H1 (cell line): ENCODE measurements at regions not wholly inside any gene's neighbourhood (a gene's known extent, or its start where the extent isn't known, plus 50 kb on each side); places are given as distances from the start of the nearest gene placed in this dataset.

Experiments
- CTCF ChIA-PET: fragments of 300-600 bp; sonication (Branson Sonifier 250); formaldehyde crosslinking; loops from one replicate; lab custom pipeline; 2021; ENCODE audit not compliant: partially characterized antibody; lab: Charles Lee
- POLR2A ChIA-PET: fragments of 300-600 bp; sonication (Branson Sonifier 250); formaldehyde crosslinking; loops from one replicate; lab custom pipeline; 2021; ENCODE audit warnings: inconsistent platforms; ENCODE audit not compliant: partially characterized antibody; lab: Charles Lee
- DNase-seq, 2 experiments: peaks; one replicate each; pipeline versions ENCODE4 v3.0.0 to v3.0.0-alpha.2; 2010 to 2022; ENCODE audit warnings: low spot score in 2 of 2, low read depth in 1 of 2, mixed read lengths in 1 of 2
- FAIRE-seq: peaks from 2 replicates; lab custom pipeline; 2011; peaks lifted over from hg19 to GRCh38; lab: Jason Lieb, UNC
- H2AFZ ChIP-seq: 2 replicates; pipeline ENCODE4 v1.8.1; 2012; ENCODE audit warnings: low read length, inconsistent platforms
- H2AK5ac ChIP-seq: 2 replicates; pipeline ENCODE4 v1.6.1; 2013; ENCODE audit warnings: low read depth, low read length
- H2BK120ac ChIP-seq: replicated peaks from 2 replicates; pipeline ENCODE3; 2013; ENCODE audit warnings: low read depth, low read length, inconsistent platforms
- H2BK12ac ChIP-seq: 2 replicates; pipeline ENCODE4 v1.6.1; 2013; ENCODE audit warnings: low read depth, low read length
- H2BK15ac ChIP-seq: 2 replicates; pipeline ENCODE4 v1.6.1; 2013; ENCODE audit warnings: low read length
- H2BK20ac ChIP-seq: 2 replicates; pipeline ENCODE4 v1.6.1; 2013; ENCODE audit warnings: low read length
- H2BK5ac ChIP-seq: 2 replicates; pipeline ENCODE4 v1.6.1; 2013; ENCODE audit warnings: low read depth, low read length
- H3K14ac ChIP-seq: 2 replicates; pipeline ENCODE4 v1.6.1; 2013; ENCODE audit warnings: inconsistent platforms; ENCODE audit not compliant: insufficient read length
- H3K18ac ChIP-seq: 2 replicates; pipeline ENCODE4 v1.6.1; 2013; ENCODE audit warnings: low read length; ENCODE audit errors: extremely low read depth
- H3K23ac ChIP-seq: 2 replicates; pipeline ENCODE4 v1.6.1; 2013; ENCODE audit warnings: inconsistent platforms; ENCODE audit not compliant: insufficient read length
- H3K23me2 ChIP-seq: 2 replicates; pipeline ENCODE4 v1.6.1; 2013; ENCODE audit warnings: low read depth, low read length
- H3K27ac ChIP-seq: 2 replicates; pipeline ENCODE4 v1.6.1; 2011; ENCODE audit warnings: low read depth, low read length, inconsistent platforms
- H3K27me3 ChIP-seq, 4 experiments: replicated peaks in 1 of 4; 1 replicate in 1 of 4; 2 replicates in 3 of 4; pipeline versions ENCODE4 v1.6.1 to v1.8.1; 2011 to 2013; ENCODE audit warnings: low read length in 3 of 4, mild to moderate bottlenecking in 3 of 4, inconsistent platforms in 2 of 4, mixed read lengths in 2 of 4, moderate library complexity in 1 of 4; ENCODE audit not compliant: control insufficient read depth in 3 of 4, insufficient read depth in 3 of 4; ENCODE audit errors: extremely low read depth in 1 of 4
- H3K36me3 ChIP-seq, 4 experiments: 2 replicates each; pipeline versions ENCODE4 v1.6.1 to v1.8.1; 2011 to 2013; ENCODE audit warnings: mild to moderate bottlenecking in 4 of 4, low read length in 3 of 4, moderate library complexity in 2 of 4, control low read depth in 1 of 4, inconsistent platforms in 1 of 4; ENCODE audit not compliant: insufficient read depth in 4 of 4, control insufficient read depth in 2 of 4
- H3K4ac ChIP-seq: replicated peaks from 2 replicates; pipeline ENCODE3; 2013; ENCODE audit warnings: low read length, low read depth, mixed read lengths, inconsistent platforms; ENCODE audit not compliant: insufficient read length
- H3K4me1 ChIP-seq, 4 experiments: replicated peaks in 1 of 4; 1 replicate in 1 of 4; 2 replicates in 3 of 4; pipeline versions ENCODE4 v1.6.1 to v1.8.1; 2011 to 2013; ENCODE audit warnings: low read length in 3 of 4, inconsistent platforms in 2 of 4, mixed read lengths in 1 of 4; ENCODE audit not compliant: insufficient read depth in 4 of 4, control insufficient read depth in 3 of 4
- H3K4me2 ChIP-seq, 2 experiments: 2 replicates each; pipeline versions ENCODE4 v1.6.1 to v1.8.1; 2011 to 2013; ENCODE audit warnings: low read depth in 2 of 2, low read length in 2 of 2, control low read depth in 1 of 2, inconsistent platforms in 1 of 2, mild to moderate bottlenecking in 1 of 2; ENCODE audit not compliant: insufficient read depth in 1 of 2
- H3K4me3 ChIP-seq, 4 experiments: fragments of 200-600, 300-600 bp in 1 of 4; sonication (generic), shearing (Covaris generic), sonication (Bioruptor Twin) in 1 of 4; 2 replicates each; pipeline versions ENCODE4 v1.5.1 to v1.8.1; 2011 to 2016; ENCODE audit warnings: low read length in 4 of 4, low read depth in 3 of 4, control low read depth in 2 of 4, inconsistent platforms in 2 of 4, mild to moderate bottlenecking in 2 of 4, mixed read lengths in 1 of 4, moderate library complexity in 1 of 4; ENCODE audit not compliant: insufficient read depth in 2 of 4; ENCODE audit errors: extremely low read depth in 1 of 4
- H3K56ac ChIP-seq: replicated peaks from 2 replicates; pipeline ENCODE3; 2013; ENCODE audit warnings: low read depth, mild to moderate bottlenecking, mixed read lengths, low read length, inconsistent platforms; ENCODE audit not compliant: insufficient read length
- H3K79me1 ChIP-seq: 2 replicates; pipeline ENCODE4 v1.6.1; 2013; ENCODE audit warnings: low read depth, low read length, control low read depth
- H3K79me2 ChIP-seq, 2 experiments: 2 replicates each; pipeline versions ENCODE4 v1.6.1 to v1.8.1; 2012 to 2013; ENCODE audit warnings: low read length in 2 of 2, mild to moderate bottlenecking in 2 of 2, inconsistent platforms in 1 of 2; ENCODE audit not compliant: insufficient read depth in 2 of 2, control insufficient read depth in 1 of 2
- H3K9ac ChIP-seq, 4 experiments: replicated peaks in 1 of 4; 1 replicate in 1 of 4; 2 replicates in 3 of 4; pipeline versions ENCODE4 v1.6.1 to v1.8.1; 2011 to 2013; ENCODE audit warnings: low read depth in 3 of 4, low read length in 3 of 4, control low read depth in 2 of 4, mild to moderate bottlenecking in 2 of 4, moderate library complexity in 2 of 4, inconsistent platforms in 1 of 4; ENCODE audit errors: extremely low read depth in 1 of 4
- H3K9me3 ChIP-seq, 2 experiments: 2 replicates each; pipeline versions ENCODE4 v1.6.1 to v1.8.1; 2012 to 2013; ENCODE audit warnings: mild to moderate bottlenecking in 2 of 2, moderate library complexity in 2 of 2, control low read depth in 1 of 2, inconsistent platforms in 1 of 2, low read depth in 1 of 2, low read length in 1 of 2, mixed read lengths in 1 of 2; ENCODE audit not compliant: insufficient read depth in 2 of 2
- H4K20me1 ChIP-seq, 2 experiments: replicated peaks in 1 of 2; 2 replicates each; pipeline versions ENCODE3 to v1.8.1; 2011 to 2013; ENCODE audit warnings: inconsistent platforms in 2 of 2, low read length in 2 of 2, mild to moderate bottlenecking in 1 of 2; ENCODE audit not compliant: insufficient read depth in 2 of 2, control insufficient read depth in 1 of 2
- H4K5ac ChIP-seq: 2 replicates; pipeline ENCODE4 v1.6.1; 2013; ENCODE audit warnings: low read length, low read depth, mixed read lengths, inconsistent platforms; ENCODE audit not compliant: insufficient read length
- H4K8ac ChIP-seq: 2 replicates; pipeline ENCODE4 v1.8.0; 2013; ENCODE audit warnings: mild to moderate bottlenecking, moderate library complexity, low read length, inconsistent platforms; ENCODE audit not compliant: insufficient read depth; ENCODE audit errors: extremely low read depth
- H4K91ac ChIP-seq: replicated peaks from 2 replicates; pipeline ENCODE3; 2013; ENCODE audit warnings: low read length, mixed read lengths, inconsistent platforms; ENCODE audit not compliant: insufficient read length
- CREB1 ChIP-seq: IDR thresholded peaks from 2 replicates; pipeline ENCODE4 v1.6.1; 2012; ENCODE audit warnings: inconsistent platforms
- CTCF ChIP-seq, 3 experiments: IDR thresholded peaks; 1 replicate in 2 of 3; 2 replicates in 1 of 3; pipeline versions ENCODE4 v1.5.1 to v1.6.1; 2011; ENCODE audit warnings: low read length in 3 of 3, mild to moderate bottlenecking in 3 of 3, inconsistent platforms in 2 of 3, low read depth in 1 of 3, moderate library complexity in 1 of 3; ENCODE audit not compliant: insufficient read depth in 1 of 3; ENCODE audit errors: control extremely low read depth in 1 of 3
- RAD21 ChIP-seq, 2 experiments: IDR thresholded peaks in 1 of 2; conservative IDR thresholded peaks in 1 of 2; 2 replicates each; pipeline ENCODE4 v1.6.1; 2011; ENCODE audit warnings: low read depth in 2 of 2, low read length in 2 of 2, improper control_type of control experiment in 1 of 2, inconsistent platforms in 1 of 2, mild to moderate bottlenecking in 1 of 2, moderate library complexity in 1 of 2
- WGBS, 2 experiments: shearing (Covaris generic) in 1 of 2; methylation state at CpG; one replicate each; pipeline versions ENCODE4 v1.1.6 to v1.1.7; 2013 to 2015; ENCODE audit warnings: low lambda C conversion rate in 2 of 2, mixed read lengths in 2 of 2, inconsistent platforms in 1 of 2, low coverage in 1 of 2, missing lambda C conversion rate in 1 of 2; ENCODE audit not compliant: insufficient replicate concordance in 2 of 2, insufficient coverage in 1 of 2, insufficient read length in 1 of 2; ENCODE audit errors: extremely low coverage in 1 of 2, missing lambda C conversion rate in 1 of 2; 5-methylcytosine and 5-hydroxymethylcytosine counted together

GRCh38 chr22:22720201-22720723 is 75.8 kb downstream of the GGTLC2 start:
- DNase-seq = peak in 1 of 2 experiments; percentile 76
- no peak overlapping the region for H2BK15ac ChIP-seq
- no peak overlapping the region for H2BK12ac ChIP-seq
- no peak overlapping the region for H3K18ac ChIP-seq
- no peak overlapping the region for H4K5ac ChIP-seq
- POLR2A ChIA-PET = no interaction called here
- H3K4me2 ChIP-seq = no peak overlapping the region
- H3K27ac ChIP-seq = no peak overlapping the region
- CTCF ChIA-PET = no interaction called here
- H2AFZ ChIP-seq = no peak overlapping the region
- H3K14ac ChIP-seq = no peak overlapping the region
- H4K20me1 ChIP-seq = peaks cover 0 to 2% of the 10 kb centered on the region in 2 experiments
- no peaks in the 10 kb centered on the region for H3K4me1 ChIP-seq
- no peak overlapping the region for H3K9ac ChIP-seq
- TF ChIP-seq CTCF (IDR thresholded peaks at IDR 0.05; ENCODE audit: control extremely low read depth in 1 of 3, insufficient read depth in 1 of 3, low read depth in 1 of 3, low read length in 3 of 3) (peak; percentile 23 to 65 (median 59)), CREB1 (no peak), RAD21 (IDR thresholded peaks at IDR 0.05 in 1 of 2, conservative IDR thresholded peaks at IDR 0.05 in 1 of 2; ENCODE audit: low read depth in 2 of 2, low read length in 2 of 2) (peak; percentile 25 to 42; a peak in 3 of 4 replicates)
- H3K36me3 ChIP-seq = no peaks in the 10 kb centered on the region
- H4K91ac ChIP-seq = no peak overlapping the region
- H3K79me1 ChIP-seq = no peaks in the 10 kb centered on the region
- peaks cover 24 to 35% of the 10 kb centered on the region in 2 experiments for H3K9me3 ChIP-seq
- H3K23me2 ChIP-seq = no peaks in the 10 kb centered on the region
- no peaks in the 10 kb centered on the region for H3K79me2 ChIP-seq
- no peak overlapping the region for H2BK20ac ChIP-seq
- H2BK5ac ChIP-seq = no peak overlapping the region
- no peak overlapping the region for H3K23ac ChIP-seq
- H3K4ac ChIP-seq = no peak overlapping the region
- H3K56ac ChIP-seq = no peak overlapping the region
- no peak overlapping the region for H2BK120ac ChIP-seq
- H2AK5ac ChIP-seq = no peak overlapping the region
- H4K8ac ChIP-seq = no peak overlapping the region
- H3K27me3 ChIP-seq = peaks cover 9 to 41% (median 31%) of the 10 kb centered on the region in 4 experiments
- no peak overlapping the region for H3K4me3 ChIP-seq
- 45% methylated on average over 3 of the region's 3 CpGs; no CpG with 5 or more reads in 1 of the 2 experiments for WGBS, 2 experiments
- no peak for FAIRE-seq
